H1 (cell line): ENCODE measurements at regions not wholly inside any gene's neighbourhood (a gene's known extent, or its start where the extent isn't known, plus 50 kb on each side); places are given as distances from the start of the nearest gene placed in this dataset.
A peak's percentile ranks its signal among the peaks of the same experiment; 100 is the strongest.

Experiments
- CTCF ChIA-PET: fragments of 300-600 bp; sonication (Branson Sonifier 250); formaldehyde crosslinking; loops from one replicate; lab custom pipeline; 2021; ENCODE audit not compliant: partially characterized antibody; lab: Charles Lee
- POLR2A ChIA-PET: fragments of 300-600 bp; sonication (Branson Sonifier 250); formaldehyde crosslinking; loops from one replicate; lab custom pipeline; 2021; ENCODE audit warnings: inconsistent platforms; ENCODE audit not compliant: partially characterized antibody; lab: Charles Lee
- DNase-seq, 2 experiments: peaks; one replicate each; pipeline versions ENCODE4 v3.0.0 to v3.0.0-alpha.2; 2010 to 2022; ENCODE audit warnings: low spot score in 2 of 2, low read depth in 1 of 2, mixed read lengths in 1 of 2
- FAIRE-seq: peaks from 2 replicates; lab custom pipeline; 2011; peaks lifted over from hg19 to GRCh38; lab: Jason Lieb, UNC
- H2AFZ ChIP-seq: 2 replicates; pipeline ENCODE4 v1.8.1; 2012; ENCODE audit warnings: low read length, inconsistent platforms
- H2AK5ac ChIP-seq: 2 replicates; pipeline ENCODE4 v1.6.1; 2013; ENCODE audit warnings: low read depth, low read length
- H2BK120ac ChIP-seq: replicated peaks from 2 replicates; pipeline ENCODE3; 2013; ENCODE audit warnings: low read depth, low read length, inconsistent platforms
- H2BK12ac ChIP-seq: 2 replicates; pipeline ENCODE4 v1.6.1; 2013; ENCODE audit warnings: low read depth, low read length
- H2BK15ac ChIP-seq: 2 replicates; pipeline ENCODE4 v1.6.1; 2013; ENCODE audit warnings: low read length
- H2BK20ac ChIP-seq: 2 replicates; pipeline ENCODE4 v1.6.1; 2013; ENCODE audit warnings: low read length
- H2BK5ac ChIP-seq: 2 replicates; pipeline ENCODE4 v1.6.1; 2013; ENCODE audit warnings: low read depth, low read length
- H3K14ac ChIP-seq: 2 replicates; pipeline ENCODE4 v1.6.1; 2013; ENCODE audit warnings: inconsistent platforms; ENCODE audit not compliant: insufficient read length
- H3K18ac ChIP-seq: 2 replicates; pipeline ENCODE4 v1.6.1; 2013; ENCODE audit warnings: low read length; ENCODE audit errors: extremely low read depth
- H3K23ac ChIP-seq: 2 replicates; pipeline ENCODE4 v1.6.1; 2013; ENCODE audit warnings: inconsistent platforms; ENCODE audit not compliant: insufficient read length
- H3K23me2 ChIP-seq: 2 replicates; pipeline ENCODE4 v1.6.1; 2013; ENCODE audit warnings: low read depth, low read length
- H3K27ac ChIP-seq: 2 replicates; pipeline ENCODE4 v1.6.1; 2011; ENCODE audit warnings: low read depth, low read length, inconsistent platforms
- H3K27me3 ChIP-seq, 4 experiments: replicated peaks in 1 of 4; 1 replicate in 1 of 4; 2 replicates in 3 of 4; pipeline versions ENCODE4 v1.6.1 to v1.8.1; 2011 to 2013; ENCODE audit warnings: low read length in 3 of 4, mild to moderate bottlenecking in 3 of 4, inconsistent platforms in 2 of 4, mixed read lengths in 2 of 4, moderate library complexity in 1 of 4; ENCODE audit not compliant: control insufficient read depth in 3 of 4, insufficient read depth in 3 of 4; ENCODE audit errors: extremely low read depth in 1 of 4
- H3K36me3 ChIP-seq, 4 experiments: 2 replicates each; pipeline versions ENCODE4 v1.6.1 to v1.8.1; 2011 to 2013; ENCODE audit warnings: mild to moderate bottlenecking in 4 of 4, low read length in 3 of 4, moderate library complexity in 2 of 4, control low read depth in 1 of 4, inconsistent platforms in 1 of 4; ENCODE audit not compliant: insufficient read depth in 4 of 4, control insufficient read depth in 2 of 4
- H3K4ac ChIP-seq: replicated peaks from 2 replicates; pipeline ENCODE3; 2013; ENCODE audit warnings: low read length, low read depth, mixed read lengths, inconsistent platforms; ENCODE audit not compliant: insufficient read length
- H3K4me1 ChIP-seq, 4 experiments: replicated peaks in 1 of 4; 1 replicate in 1 of 4; 2 replicates in 3 of 4; pipeline versions ENCODE4 v1.6.1 to v1.8.1; 2011 to 2013; ENCODE audit warnings: low read length in 3 of 4, inconsistent platforms in 2 of 4, mixed read lengths in 1 of 4; ENCODE audit not compliant: insufficient read depth in 4 of 4, control insufficient read depth in 3 of 4
- H3K4me2 ChIP-seq, 2 experiments: 2 replicates each; pipeline versions ENCODE4 v1.6.1 to v1.8.1; 2011 to 2013; ENCODE audit warnings: low read depth in 2 of 2, low read length in 2 of 2, control low read depth in 1 of 2, inconsistent platforms in 1 of 2, mild to moderate bottlenecking in 1 of 2; ENCODE audit not compliant: insufficient read depth in 1 of 2
- H3K4me3 ChIP-seq, 4 experiments: fragments of 200-600, 300-600 bp in 1 of 4; sonication (generic), shearing (Covaris generic), sonication (Bioruptor Twin) in 1 of 4; 2 replicates each; pipeline versions ENCODE4 v1.5.1 to v1.8.1; 2011 to 2016; ENCODE audit warnings: low read length in 4 of 4, low read depth in 3 of 4, control low read depth in 2 of 4, inconsistent platforms in 2 of 4, mild to moderate bottlenecking in 2 of 4, mixed read lengths in 1 of 4, moderate library complexity in 1 of 4; ENCODE audit not compliant: insufficient read depth in 2 of 4; ENCODE audit errors: extremely low read depth in 1 of 4
- H3K56ac ChIP-seq: replicated peaks from 2 replicates; pipeline ENCODE3; 2013; ENCODE audit warnings: low read depth, mild to moderate bottlenecking, mixed read lengths, low read length, inconsistent platforms; ENCODE audit not compliant: insufficient read length
- H3K79me1 ChIP-seq: 2 replicates; pipeline ENCODE4 v1.6.1; 2013; ENCODE audit warnings: low read depth, low read length, control low read depth
- H3K79me2 ChIP-seq, 2 experiments: 2 replicates each; pipeline versions ENCODE4 v1.6.1 to v1.8.1; 2012 to 2013; ENCODE audit warnings: low read length in 2 of 2, mild to moderate bottlenecking in 2 of 2, inconsistent platforms in 1 of 2; ENCODE audit not compliant: insufficient read depth in 2 of 2, control insufficient read depth in 1 of 2
- H3K9ac ChIP-seq, 4 experiments: replicated peaks in 1 of 4; 1 replicate in 1 of 4; 2 replicates in 3 of 4; pipeline versions ENCODE4 v1.6.1 to v1.8.1; 2011 to 2013; ENCODE audit warnings: low read depth in 3 of 4, low read length in 3 of 4, control low read depth in 2 of 4, mild to moderate bottlenecking in 2 of 4, moderate library complexity in 2 of 4, inconsistent platforms in 1 of 4; ENCODE audit errors: extremely low read depth in 1 of 4
- H3K9me3 ChIP-seq, 2 experiments: 2 replicates each; pipeline versions ENCODE4 v1.6.1 to v1.8.1; 2012 to 2013; ENCODE audit warnings: mild to moderate bottlenecking in 2 of 2, moderate library complexity in 2 of 2, control low read depth in 1 of 2, inconsistent platforms in 1 of 2, low read depth in 1 of 2, low read length in 1 of 2, mixed read lengths in 1 of 2; ENCODE audit not compliant: insufficient read depth in 2 of 2
- H4K20me1 ChIP-seq, 2 experiments: replicated peaks in 1 of 2; 2 replicates each; pipeline versions ENCODE3 to v1.8.1; 2011 to 2013; ENCODE audit warnings: inconsistent platforms in 2 of 2, low read length in 2 of 2, mild to moderate bottlenecking in 1 of 2; ENCODE audit not compliant: insufficient read depth in 2 of 2, control insufficient read depth in 1 of 2
- H4K5ac ChIP-seq: 2 replicates; pipeline ENCODE4 v1.6.1; 2013; ENCODE audit warnings: low read length, low read depth, mixed read lengths, inconsistent platforms; ENCODE audit not compliant: insufficient read length
- H4K8ac ChIP-seq: 2 replicates; pipeline ENCODE4 v1.8.0; 2013; ENCODE audit warnings: mild to moderate bottlenecking, moderate library complexity, low read length, inconsistent platforms; ENCODE audit not compliant: insufficient read depth; ENCODE audit errors: extremely low read depth
- H4K91ac ChIP-seq: replicated peaks from 2 replicates; pipeline ENCODE3; 2013; ENCODE audit warnings: low read length, mixed read lengths, inconsistent platforms; ENCODE audit not compliant: insufficient read length
- ASH2L ChIP-seq: fragments of 200-600, 300-600 bp; sonication (generic); IDR thresholded peaks from one replicate; pipeline ENCODE4 v1.7.1; 2017; ENCODE audit warnings: low read length
- CBX5 ChIP-seq: fragments of 300-800, 300-1000 bp; sonication (generic); IDR thresholded peaks from 2 replicates; pipeline ENCODE4 v1.7.1; 2016; ENCODE audit warnings: antibody characterized with exemption, low read length, low read depth
- JUND ChIP-seq: IDR thresholded peaks from 2 replicates; pipeline ENCODE4 v1.6.1; 2011; ENCODE audit warnings: mild to moderate bottlenecking, improper control_type of control experiment, low read length
- NANOG ChIP-seq: IDR thresholded peaks from 2 replicates; pipeline ENCODE4 v1.6.1; 2011; ENCODE audit warnings: low read length, low read depth, mild to moderate bottlenecking, inconsistent platforms; ENCODE audit not compliant: insufficient read depth, poor library complexity, severe bottlenecking
- PHF8 ChIP-seq: fragments of 200-600 bp; sonication (generic); conservative IDR thresholded peaks from 2 replicates; pipeline ENCODE4 v1.7.1; 2012; ENCODE audit warnings: low read depth, mild to moderate bottlenecking, inconsistent platforms, low read length, moderate library complexity
- POLR2A ChIP-seq, 2 experiments: IDR thresholded peaks; 1 replicate in 1 of 2; 2 replicates in 1 of 2; pipeline ENCODE4 v1.6.1; 2011; ENCODE audit warnings: low read depth in 2 of 2, low read length in 2 of 2, mild to moderate bottlenecking in 2 of 2; ENCODE audit errors: control extremely low read depth in 1 of 2
- RFX5 ChIP-seq: IDR thresholded peaks from 2 replicates; pipeline ENCODE4 v1.6.1; 2011; ENCODE audit warnings: low read depth, low read length, improper control_type of control experiment, borderline replicate concordance
- SIX5 ChIP-seq: IDR thresholded peaks from 2 replicates; pipeline ENCODE4 v1.6.1; 2011; ENCODE audit warnings: mild to moderate bottlenecking, low read depth, low read length
- SRF ChIP-seq: IDR thresholded peaks from 2 replicates; pipeline ENCODE4 v1.6.1; 2011; ENCODE audit warnings: mild to moderate bottlenecking, low read depth, low read length, moderate library complexity
- SUZ12 ChIP-seq: fragments of 200-600 bp; sonication (generic); IDR thresholded peaks from 2 replicates; pipeline ENCODE4 v1.6.1; 2012; ENCODE audit warnings: mild to moderate bottlenecking, inconsistent platforms, low read length, moderate library complexity, mixed read lengths
- TAF1 ChIP-seq: IDR thresholded peaks from 2 replicates; pipeline ENCODE4 v1.6.1; 2011; ENCODE audit warnings: mild to moderate bottlenecking, low read depth, low read length
- TEAD4 ChIP-seq: IDR thresholded peaks from 2 replicates; pipeline ENCODE4 v1.6.1; 2012; ENCODE audit warnings: low read depth, low read length, inconsistent platforms, mixed read lengths
- YY1 ChIP-seq: IDR thresholded peaks from 2 replicates; pipeline ENCODE4 v1.6.1; 2011; ENCODE audit warnings: low read depth, mild to moderate bottlenecking, low read length
- WGBS, 2 experiments: shearing (Covaris generic) in 1 of 2; methylation state at CpG; one replicate each; pipeline versions ENCODE4 v1.1.6 to v1.1.7; 2013 to 2015; ENCODE audit warnings: low lambda C conversion rate in 2 of 2, mixed read lengths in 2 of 2, inconsistent platforms in 1 of 2, low coverage in 1 of 2, missing lambda C conversion rate in 1 of 2; ENCODE audit not compliant: insufficient replicate concordance in 2 of 2, insufficient coverage in 1 of 2, insufficient read length in 1 of 2; ENCODE audit errors: extremely low coverage in 1 of 2, missing lambda C conversion rate in 1 of 2; 5-methylcytosine and 5-hydroxymethylcytosine counted together

GRCh38 chr2:43068631-43069517 lies 157.5 kb downstream of the ZFP36L2 start:
- peaks cover 0 to 13% (median 3%) of the 10 kb centered on the region in 4 experiments; a peak in 3 of 7 replicates for H3K4me1 ChIP-seq
- no peak overlapping the region for H2BK20ac ChIP-seq
- H3K14ac ChIP-seq = no peak overlapping the region
- FAIRE-seq = no peak
- no peak overlapping the region for H3K4me2 ChIP-seq
- no peak overlapping the region for H3K23ac ChIP-seq
- H3K9me3 ChIP-seq = no peaks in the 10 kb centered on the region
- 0 out of 2 replicates have a peak overlapping the region, but pooled peaks have one; percentile 74 for H2BK15ac ChIP-seq
- peaks cover 0 to 11% (median 3%) of the 10 kb centered on the region in 4 experiments; a peak in 3 of 7 replicates for H3K27me3 ChIP-seq
- H3K56ac ChIP-seq = no peak overlapping the region
- ChIA-PET CTCF (interaction anchor here (0.6 to 2.3 kb wide), 12 partner anchors 13 to 211 kb away, joined by 3 to 8 read pairs (median 3); no protein-coding TSS in a partner anchor), POLR2A (interaction anchor here (1.1 to 1.4 kb wide), 4 partner anchors 32 to 45 kb away, joined by 3 to 5 read pairs (median 4); no protein-coding TSS in a partner anchor)
- H4K8ac ChIP-seq = no peak overlapping the region
- no peak for DNase-seq
- no peaks in the 10 kb centered on the region for H4K20me1 ChIP-seq
- H3K79me1 ChIP-seq = no peaks in the 10 kb centered on the region
- no peak overlapping the region for H2AFZ ChIP-seq
- no peak overlapping the region for H3K4ac ChIP-seq
- H2BK12ac ChIP-seq = no peak overlapping the region; the same call in 1 of the 2 replicates
- H3K36me3 ChIP-seq = no peaks in the 10 kb centered on the region
- no peak overlapping the region for H3K9ac ChIP-seq
- no peaks in the 10 kb centered on the region for H3K79me2 ChIP-seq
- no peak overlapping the region for H2BK120ac ChIP-seq
- no peaks in the 10 kb centered on the region for H3K23me2 ChIP-seq
- WGBS, 2 experiments = 93% methylated on average over 16 of the region's 16 CpGs; no CpG with 5 or more reads in 1 of the 2 experiments
- H4K91ac ChIP-seq = peak overlapping the region; percentile 52
- H4K5ac ChIP-seq = no peak overlapping the region
- no peak overlapping the region for H2AK5ac ChIP-seq
- peak overlapping the region; percentile 27; the same call in 1 of the 2 replicates for H3K18ac ChIP-seq
- H3K4me3 ChIP-seq = peak overlapping the region in 1 of 4 experiments; percentile 15; a peak in 1 of 8 replicates
- no peak overlapping the region for H2BK5ac ChIP-seq
- no peak overlapping the region for H3K27ac ChIP-seq
- TF ChIP-seq SUZ12 = no peak
- no peak for TF ChIP-seq SIX5
- no peak for TF ChIP-seq TAF1
- TF ChIP-seq SRF = no peak
- TF ChIP-seq NANOG = no peak
- no peak for TF ChIP-seq JUND
- no peak for TF ChIP-seq RFX5
- TF ChIP-seq CBX5 = no peak
- TF ChIP-seq PHF8 = no peak
- TF ChIP-seq TEAD4 = no peak
- TF ChIP-seq ASH2L = no peak
- no peak for TF ChIP-seq YY1
- TF ChIP-seq POLR2A (IDR thresholded peaks at IDR 0.05; ENCODE audit: control extremely low read depth in 1 of 2, low read depth in 2 of 2, low read length in 2 of 2) = no peak
